Effector CD8-positive, alpha-beta T cell (primary cell): ENCODE measurements at regions not wholly inside any gene's neighbourhood (a gene's known extent, or its start where the extent isn't known, plus 50 kb on each side); places are given as distances from the start of the nearest gene placed in this dataset.
"Not testable (repeated sequence)": the region's sequence is repeated elsewhere in the genome, so short reads cannot be mapped to it uniquely, and the experiment has no call there.

ENCODE experiments used
- DNase-seq: peaks from one replicate; lab custom pipeline; 2025; lab: John Stamatoyannopoulos, UW

DNA sequence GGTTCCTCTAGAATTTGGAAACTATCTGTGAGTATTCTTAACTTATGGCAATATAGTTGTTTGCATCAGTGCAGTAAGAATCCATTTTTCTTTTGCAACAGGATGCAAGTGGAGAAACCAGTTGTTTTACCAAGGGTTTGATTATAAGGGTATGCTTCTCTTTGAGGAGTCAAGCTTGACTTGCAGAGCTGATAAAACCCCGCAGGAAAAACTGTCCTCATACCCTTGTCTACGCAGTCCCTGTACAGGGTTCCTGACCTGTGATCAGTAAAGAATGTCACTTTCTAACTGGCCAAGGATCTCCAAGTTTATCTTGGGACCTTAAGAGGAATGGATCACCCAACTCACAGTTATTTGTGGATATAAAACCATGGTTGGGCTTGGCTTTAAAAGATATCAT is 161.1 kb upstream of the OLIG3 start:
- no peak for DNase-seq

DNA sequence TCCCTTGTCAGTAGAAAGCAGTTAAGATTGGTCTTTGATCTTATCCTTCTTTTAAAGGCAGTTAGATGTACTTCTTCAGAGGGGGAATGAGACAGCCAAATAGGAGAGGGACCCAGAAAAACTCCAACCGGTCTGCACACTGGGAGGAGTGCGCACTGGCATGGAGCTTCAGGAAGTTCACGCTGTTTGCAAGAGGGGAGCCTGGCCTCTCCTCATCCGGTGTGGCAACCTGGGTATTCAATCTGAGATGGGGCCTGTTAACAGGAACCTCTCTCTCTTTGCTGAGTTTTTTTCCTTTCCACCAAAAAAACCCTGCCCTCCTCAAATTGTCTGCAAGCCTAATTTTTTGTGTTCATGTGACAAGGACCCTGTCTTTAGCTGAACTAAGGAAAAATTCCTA is 162.5 kb upstream of the OLIG3 start:
- no peak for DNase-seq

- no peak for DNase-seq
Measured at GRCh38 chr6:137657351-137657911, 163.2 kb upstream of the OLIG3 start.

DNA sequence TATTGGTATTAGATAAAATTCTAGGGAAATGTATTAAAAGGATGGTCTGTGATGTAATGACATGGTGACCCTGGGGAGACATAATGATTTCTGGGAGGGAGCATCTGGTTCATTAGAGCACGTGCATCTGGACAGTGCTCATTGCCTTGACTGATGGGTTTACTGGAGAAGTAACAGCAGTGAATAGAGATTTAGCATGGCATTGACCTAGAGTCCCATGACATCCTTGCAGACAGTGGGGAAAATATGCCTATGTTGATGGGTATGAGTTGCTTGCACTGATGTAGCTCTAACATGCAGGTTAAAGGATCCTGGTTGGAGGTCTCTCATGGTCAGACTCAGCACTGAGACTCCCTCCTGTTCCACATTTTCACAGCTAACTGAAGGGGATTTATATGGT is 164.1 kb upstream of the OLIG3 start:
- no peak for DNase-seq

- DNase-seq: no peak
Measured at GRCh38 chr6:137659871-137660270, 165.7 kb upstream of the OLIG3 start.

DNA sequence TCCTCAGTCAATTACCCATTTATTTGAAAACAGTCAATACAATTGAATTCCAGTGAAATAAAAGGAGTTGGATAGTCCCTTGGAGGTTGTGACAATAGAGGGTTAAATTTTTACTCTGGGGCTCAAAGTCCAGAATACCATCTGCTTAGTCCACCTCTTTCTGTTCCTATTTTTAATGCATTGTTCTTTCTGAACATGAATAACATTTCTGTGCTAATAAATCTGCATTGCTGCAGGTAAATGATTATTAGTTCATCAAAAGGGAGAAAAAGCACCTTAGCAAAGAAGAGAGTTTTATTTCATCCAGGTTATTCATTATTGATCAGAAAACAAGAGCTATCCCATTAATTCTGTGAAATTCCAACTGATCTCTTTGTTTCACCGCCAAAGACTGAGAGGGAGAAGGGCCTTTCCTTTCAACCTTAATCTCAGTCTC is 166.1 kb upstream of the OLIG3 start:
- no peak for DNase-seq

GRCh38 chr6:137661601-137662000 is 167.4 kb upstream of the OLIG3 start:
- DNase-seq: peak; percentile 5

- no peak for DNase-seq
Measured at GRCh38 chr6:137664183-137664582, 170.0 kb upstream of the OLIG3 start.

DNA sequence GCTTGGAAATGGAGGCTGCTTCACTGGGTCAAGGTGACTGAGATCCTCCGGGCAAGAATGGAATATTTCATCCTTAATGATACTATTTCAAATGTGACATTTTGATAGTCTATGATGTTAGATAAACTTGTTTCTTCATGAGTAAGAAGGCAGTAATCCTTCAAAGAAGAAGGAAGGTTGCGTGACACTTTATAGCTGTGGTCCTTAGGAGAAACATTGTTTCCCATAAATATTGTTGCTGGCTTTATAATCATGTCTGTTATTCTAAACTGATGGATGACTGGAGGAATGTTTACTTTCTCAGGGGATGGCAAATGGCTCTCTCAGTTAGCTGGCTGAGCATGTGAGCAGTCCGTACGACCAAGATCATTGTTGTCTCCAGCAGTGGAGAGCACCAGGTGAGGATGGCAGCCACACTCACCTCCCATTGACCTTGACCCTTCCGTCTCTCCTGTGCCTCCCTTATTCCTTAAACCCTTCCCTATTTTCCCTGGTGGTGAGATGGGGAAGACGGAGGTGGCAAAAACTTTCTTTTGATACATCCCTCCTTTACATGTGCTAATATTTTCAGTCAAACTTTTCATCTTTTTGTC is 171.2 kb upstream of the OLIG3 start:
- no peak for DNase-seq

- no peak for DNase-seq
Measured at GRCh38 chr6:137666202-137666774, 172.1 kb upstream of the OLIG3 start.

DNA sequence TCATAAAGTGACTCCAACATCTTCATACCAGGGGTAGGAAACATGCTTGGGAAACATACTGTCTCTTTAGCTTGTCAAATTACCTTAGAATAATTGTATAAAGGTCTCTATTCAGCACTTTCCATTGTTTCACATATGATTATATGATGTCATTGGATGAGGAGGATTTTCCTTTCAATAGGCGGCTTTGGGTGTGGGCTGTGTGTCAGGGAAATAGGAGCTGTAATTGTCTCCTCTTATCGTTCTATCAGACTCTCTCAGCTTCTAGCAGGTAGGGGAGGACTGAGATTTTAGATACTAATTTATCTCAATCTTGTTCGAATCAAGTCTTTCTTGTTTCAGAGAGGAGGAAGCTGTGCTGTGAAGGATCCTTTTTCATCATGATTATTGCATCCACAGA is 179.4 kb upstream of the OLIG3 start:
- DNase-seq: no peak

DNA sequence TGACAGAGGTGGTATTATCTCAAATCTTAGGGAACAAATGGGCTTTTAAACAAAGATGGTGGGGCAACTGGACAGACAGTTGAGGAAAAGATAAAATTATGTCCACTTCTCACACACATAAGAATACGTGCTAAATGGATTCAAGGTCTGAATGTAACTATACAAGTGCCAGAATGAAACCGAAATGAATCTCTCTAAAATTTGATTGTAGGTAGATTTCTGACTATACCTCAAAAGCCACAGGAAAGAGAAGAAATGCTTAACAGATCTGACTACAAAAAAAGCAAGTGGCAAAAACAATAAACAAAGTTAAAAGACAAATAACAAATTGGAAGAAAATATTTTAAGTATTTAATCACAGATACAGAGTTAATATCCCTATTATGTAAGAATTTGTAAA is 182.7 kb upstream of the OLIG3 start:
- no peak for DNase-seq

- DNase-seq: no peak
Measured at GRCh38 chr6:137677709-137678108, 183.5 kb upstream of the OLIG3 start.

GRCh38 chr6:137678451-137678850 is 184.3 kb upstream of the OLIG3 start:
- no peak for DNase-seq

- no peak for DNase-seq
Measured at GRCh38 chr6:137680705-137681346, 186.2 kb upstream of the TNFAIP3 start.

GRCh38 chr6:137681445-137682009 is 185.5 kb upstream of the TNFAIP3 start:
- no peak for DNase-seq

DNA sequence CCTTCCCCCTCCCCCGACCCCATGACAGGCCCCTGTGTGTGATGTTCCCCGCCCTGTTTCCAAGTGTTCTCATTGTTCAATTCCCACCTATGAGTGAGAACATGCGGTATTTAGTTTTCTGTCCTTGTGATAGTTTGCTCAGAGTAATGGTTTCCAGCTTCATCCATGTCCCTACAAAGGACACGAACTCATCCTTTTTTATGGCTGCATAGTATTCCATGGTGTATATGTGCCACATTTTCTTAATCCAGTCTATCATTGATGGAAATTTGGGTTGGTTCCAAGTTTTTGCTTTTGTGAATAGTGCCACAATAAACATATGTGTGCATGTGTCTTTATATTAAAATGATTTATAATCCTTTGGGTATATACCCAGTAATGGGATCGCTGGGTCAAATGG is 184.4 kb upstream of the TNFAIP3 start:
- not testable (repeated sequence) for DNase-seq

DNA sequence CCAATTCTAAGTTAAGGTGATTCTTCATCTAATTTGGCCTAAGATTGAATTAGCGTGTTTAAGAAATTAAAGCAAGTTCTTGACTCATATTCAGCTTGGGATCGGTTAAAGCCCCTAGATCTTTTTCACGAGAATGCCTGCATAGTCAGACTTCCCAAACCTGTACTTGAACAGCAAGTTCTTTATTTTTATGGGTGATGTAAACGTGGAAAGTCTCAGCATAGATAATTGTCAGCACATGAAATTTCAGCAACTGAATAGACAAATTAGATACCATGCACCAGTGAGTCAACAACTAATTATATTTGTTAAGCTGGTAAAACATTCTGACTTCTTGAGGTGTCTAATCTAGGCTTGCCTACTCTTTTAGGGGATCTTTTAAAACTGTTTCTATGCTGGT is 183.1 kb upstream of the TNFAIP3 start:
- DNase-seq: no peak

GRCh38 chr6:137685798-137686375 is 181.2 kb upstream of the TNFAIP3 start:
- DNase-seq: no peak

DNA sequence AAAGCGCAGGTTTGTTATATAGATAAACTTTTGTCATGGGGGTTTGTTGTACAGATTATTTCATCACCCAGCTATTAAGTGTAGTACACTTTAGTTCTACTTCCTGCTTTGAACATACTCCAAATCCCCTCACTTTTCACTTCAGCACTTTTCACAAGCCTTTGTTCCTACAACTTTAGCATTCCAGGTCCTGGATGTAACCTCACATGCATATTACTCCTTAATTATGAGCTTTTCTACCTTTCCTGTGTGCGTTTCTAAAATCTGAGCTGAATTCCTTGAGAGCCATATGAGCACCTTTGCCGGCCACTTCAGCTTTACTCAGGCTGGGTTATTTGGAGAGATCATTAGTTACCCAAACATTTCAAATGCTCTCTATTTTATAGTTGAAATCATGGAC is 179.2 kb upstream of the TNFAIP3 start:
- DNase-seq: no peak

GRCh38 chr6:137688230-137688971 is 178.7 kb upstream of the TNFAIP3 start:
- no peak for DNase-seq

- DNase-seq: no peak
Measured at GRCh38 chr6:137689377-137689776, 177.7 kb upstream of the TNFAIP3 start.
